Common myeloid progenitor, CD34-positive (primary cell): ENCODE measurements at regions not wholly inside any gene's neighbourhood (a gene's known extent, or its start where the extent isn't known, plus 50 kb on each side); places are given as distances from the start of the nearest gene placed in this dataset.
"Not testable (repeated sequence)": the region's sequence is repeated elsewhere in the genome, so short reads cannot be mapped to it uniquely, and the experiment has no call there.

ENCODE experiments used
- CTCF ChIA-PET: fragments of 350-600 bp; sonication (Branson Sonifier 250); formaldehyde crosslinking; loops from one replicate; lab custom pipeline; 2021; ENCODE audit warnings: antibody characterized with exemption; lab: Charles Lee
- POLR2A ChIA-PET: fragments of 350-600 bp; sonication (Branson Sonifier 250); formaldehyde crosslinking; loops from one replicate; lab custom pipeline; 2021; ENCODE audit warnings: antibody characterized with exemption; lab: Charles Lee
- DNase-seq, 3 donors: peaks; one replicate each; pipeline versions ENCODE4 v3.0.0 to v3.0.0-alpha.2; 2013
- H3K27ac ChIP-seq, 2 experiments: 1 replicate in 1 of 2; 2 replicates in 1 of 2; pipeline ENCODE4 v1.7.0; 2013; ENCODE audit warnings: inconsistent platforms in 2 of 2, low read length in 2 of 2, mild to moderate bottlenecking in 2 of 2, low read depth in 1 of 2, moderate library complexity in 1 of 2; ENCODE audit not compliant: severe bottlenecking in 2 of 2, insufficient read depth in 1 of 2, poor library complexity in 1 of 2
- H3K27me3 ChIP-seq, 5 experiments: replicated peaks in 2 of 5; 1 replicate in 3 of 5; 2 replicates in 2 of 5; pipeline versions ENCODE4 v1.6.1 to v1.7.0; 2013; ENCODE audit warnings: low read length in 4 of 5, mild to moderate bottlenecking in 2 of 5, moderate library complexity in 2 of 5, inconsistent platforms in 1 of 5; ENCODE audit not compliant: insufficient read depth in 5 of 5, control insufficient read depth in 4 of 5
- H3K36me3 ChIP-seq, 4 experiments: 1 replicate in 2 of 4; 2 replicates in 2 of 4; pipeline versions ENCODE4 v1.6.1 to v1.7.0; 2013; ENCODE audit warnings: low read length in 3 of 4, control low read depth in 1 of 4, mild to moderate bottlenecking in 1 of 4; ENCODE audit not compliant: control insufficient read depth in 4 of 4, insufficient read depth in 4 of 4
- H3K4me1 ChIP-seq, 4 experiments: 1 replicate in 3 of 4; 2 replicates in 1 of 4; pipeline versions ENCODE4 v1.6.1 to v1.7.1; 2013; ENCODE audit warnings: low read length in 3 of 4, mild to moderate bottlenecking in 3 of 4, control low read depth in 1 of 4, inconsistent platforms in 1 of 4, moderate library complexity in 1 of 4; ENCODE audit not compliant: control insufficient read depth in 4 of 4, insufficient read depth in 4 of 4; ENCODE audit errors: control extremely low read depth in 1 of 4
- H3K4me3 ChIP-seq, 7 experiments: 1 replicate in 4 of 7; 2 replicates in 3 of 7; pipeline versions ENCODE4 v1.5.1 to v1.7.0; 2013; ENCODE audit warnings: mild to moderate bottlenecking in 7 of 7, low read length in 6 of 7, moderate library complexity in 6 of 7, inconsistent platforms in 2 of 7, low read depth in 2 of 7, control low read depth in 1 of 7; ENCODE audit not compliant: insufficient read depth in 4 of 7, control insufficient read depth in 1 of 7; ENCODE audit errors: extremely low read depth in 1 of 7
- H3K9me3 ChIP-seq, 5 experiments: 1 replicate in 4 of 5; 2 replicates in 1 of 5; pipeline versions ENCODE4 v1.6.1 to v1.7.1; 2013; ENCODE audit warnings: low read length in 4 of 5, mild to moderate bottlenecking in 2 of 5, inconsistent platforms in 1 of 5, low read depth in 1 of 5, moderate library complexity in 1 of 5; ENCODE audit not compliant: control insufficient read depth in 4 of 5, insufficient read depth in 2 of 5; ENCODE audit errors: control extremely low read depth in 1 of 5
- WGBS: methylation state at CpG from one replicate; pipeline ENCODE4 v1.1.5; 2013; ENCODE audit not compliant: insufficient coverage; 5-methylcytosine and 5-hydroxymethylcytosine counted together

GRCh38 chr14:105920803-105921755 is 394.7 kb downstream of the TMEM121 start:
- CTCF ChIA-PET: not testable (repeated sequence)

GRCh38 chr14:105921781-105922180 is 395.4 kb downstream of the TMEM121 start:
- H3K36me3 ChIP-seq: peaks cover 4 to 73% (median 48%) of the 10 kb centered on the region in 4 experiments
- H3K27me3 ChIP-seq, H3K9me3 ChIP-seq, H3K4me3 ChIP-seq, CTCF ChIA-PET, DNase-seq, H3K27ac ChIP-seq, POLR2A ChIA-PET: not testable (repeated sequence)
- peaks cover 0 to 60% (median 50%) of the 10 kb centered on the region in 4 experiments for H3K4me1 ChIP-seq
- WGBS: 94% methylated on average over 4 of the region's 4 CpGs

More at GRCh38 chr14:105920803-105921755, 394.7 kb downstream of the TMEM121 start:
- H3K27ac ChIP-seq, POLR2A ChIA-PET, DNase-seq, H3K9me3 ChIP-seq, H3K27me3 ChIP-seq, H3K4me3 ChIP-seq: not testable (repeated sequence)
- H3K4me1 ChIP-seq: peaks cover 0 to 63% (median 53%) of the 10 kb centered on the region in 4 experiments
- H3K36me3 ChIP-seq: peaks cover 4 to 78% (median 51%) of the 10 kb centered on the region in 4 experiments
- over 99% methylated on average over 19 of the region's 24 CpGs for WGBS

- H3K4me1 ChIP-seq: peaks cover 0 to 52% (median 33%) of the 10 kb centered on the region in 4 experiments
- peaks cover 4 to 69% (median 41%) of the 10 kb centered on the region in 4 experiments for H3K36me3 ChIP-seq
- POLR2A ChIA-PET, H3K27ac ChIP-seq, H3K27me3 ChIP-seq, H3K4me3 ChIP-seq, H3K9me3 ChIP-seq: not testable (repeated sequence)
- DNase-seq: peak in 2 of 3 donors; percentile 47 to 67
- CTCF ChIA-PET: interaction anchor here (0.7 to 4.5 kb wide), 9 partner anchors 9 to 244 kb away, joined by 3 to 22 read pairs (median 4); no protein-coding TSS in a partner anchor
- WGBS: 33% methylated on average over 1 of the region's 1 CpG
Observed at GRCh38 chr14:105923520-105924191, 397.3 kb downstream of the TMEM121 start.

- DNase-seq: no peak
- no peaks in the 10 kb centered on the region for H3K27me3 ChIP-seq
- H3K9me3 ChIP-seq: no peaks in the 10 kb centered on the region
- ChIA-PET POLR2A (no interaction called here), CTCF (interaction anchor here (1.0 to 4.5 kb wide), 5 partner anchors 10 to 247 kb away, joined by 3 to 22 read pairs (median 4); no protein-coding TSS in a partner anchor)
- H3K4me1 ChIP-seq: peaks cover 0 to 51% (median 27%) of the 10 kb centered on the region in 4 experiments
- WGBS: 95% methylated on average over 9 of the region's 13 CpGs
- no peak overlapping the region for H3K4me3 ChIP-seq
- no peak overlapping the region for H3K27ac ChIP-seq
- H3K36me3 ChIP-seq: peaks cover 4 to 57% (median 34%) of the 10 kb centered on the region in 4 experiments
Observed at GRCh38 chr14:105924951-105925591, 398.7 kb downstream of the TMEM121 start.

GRCh38 chr14:105925615-105926372 is 399.4 kb downstream of the TMEM121 start:
- Histone ChIP-seq H3K9me3 (no peaks in the 10 kb centered on the region), H3K4me3 (no peak overlapping the region), H3K4me1 (peaks cover 0 to 53% (median 29%) of the 10 kb centered on the region in 4 experiments), H3K36me3 (peaks cover 4 to 53% (median 30%) of the 10 kb centered on the region in 4 experiments), H3K27me3 (no peaks in the 10 kb centered on the region), H3K27ac (no peak overlapping the region)
- ChIA-PET CTCF (interaction anchor here (1.0 to 4.5 kb wide), 4 partner anchors 17 to 248 kb away, joined by 3 to 22 read pairs (median 4); no protein-coding TSS in a partner anchor), POLR2A (no interaction called here)
- WGBS: 78% methylated on average over 11 of the region's 18 CpGs
- peak in 2 of 3 donors; percentile 57 to 72 for DNase-seq
